Caki2 (cell line): ENCODE measurements at regions not wholly inside any gene's neighbourhood (a gene's known extent, or its start where the extent isn't known, plus 50 kb on each side); places are given as distances from the start of the nearest gene placed in this dataset.
"Not testable (repeated sequence)": the region's sequence is repeated elsewhere in the genome, so short reads cannot be mapped to it uniquely, and the experiment has no call there.

Source experiments
- DNase-seq: peaks from one replicate; pipeline ENCODE4 v3.0.0-alpha.2; 2015; ENCODE audit warnings: low read depth
- in situ Hi-C: cut with HindIII; loops from 2 replicates; pipeline ENCODE4 v1.10.0; 2016; ENCODE audit warnings: low sequenced_read_pairs, low pct_unique_long_range_greater_than_20kb, mixed read lengths

- in situ Hi-C loops, result no loop called here
- DNase-seq, result no peak
Observed at GRCh38 chr2:166381-166780, 97.5 kb downstream of the SH3YL1 start.

GRCh38 chr2:165530-165929 lies 98.3 kb downstream of the SH3YL1 start:
- in situ Hi-C loops, result no loop called here
- no peak for DNase-seq

GRCh38 chr2:162473-163382 lies 101.1 kb downstream of the SH3YL1 start:
- no peak for DNase-seq
- in situ Hi-C loops, result no loop called here

GRCh38 chr2:161729-162128 lies 102.1 kb downstream of the SH3YL1 start:
- no peak for DNase-seq
- in situ Hi-C loops, result no loop called here

GRCh38 chr2:151553-152334 lies 105.4 kb upstream of the FAM110C start:
- in situ Hi-C loops, result no loop called here
- DNase-seq, result no peak

GRCh38 chr2:145407-145806 lies 99.1 kb upstream of the FAM110C start:
- no peak for DNase-seq
- in situ Hi-C loops, result no loop called here

- in situ Hi-C loops, result no loop called here
- DNase-seq, result no peak
Observed at GRCh38 chr2:141611-142010, 95.3 kb upstream of the FAM110C start.

- DNase-seq, result no peak
- in situ Hi-C loops, result no loop called here
Observed at GRCh38 chr2:136666-137065, 90.4 kb upstream of the FAM110C start.

GRCh38 chr2:133675-134593 lies 87.6 kb upstream of the FAM110C start:
- in situ Hi-C loops, result no loop called here
- DNase-seq, result no peak

GRCh38 chr2:126769-127168 lies 80.5 kb upstream of the FAM110C start:
- in situ Hi-C loops, DNase-seq: not testable (repeated sequence)

- in situ Hi-C loops, result no loop called here
Observed at GRCh38 chr2:124241-124880, 78.1 kb upstream of the FAM110C start.

GRCh38 chr2:116953-117352 lies 70.6 kb upstream of the FAM110C start:
- no peak for DNase-seq
- in situ Hi-C loops, result no loop called here

More at GRCh38 chr2:124241-124880, 78.1 kb upstream of the FAM110C start:
- no peak for DNase-seq

- in situ Hi-C loops, result no loop called here
- peak; percentile 30 for DNase-seq
Observed at GRCh38 chr2:115303-115702, 69.0 kb upstream of the FAM110C start.

GRCh38 chr2:114616-115015 lies 68.3 kb upstream of the FAM110C start:
- no peak for DNase-seq
- in situ Hi-C loops, result no loop called here

- in situ Hi-C loops, result no loop called here
Observed at GRCh38 chr2:109998-110397, 63.7 kb upstream of the FAM110C start.

GRCh38 chr2:108920-109809 lies 62.9 kb upstream of the FAM110C start:
- in situ Hi-C loops, result no loop called here
- no peak for DNase-seq

More at GRCh38 chr2:109998-110397, 63.7 kb upstream of the FAM110C start:
- DNase-seq, result no peak

- in situ Hi-C loops, result no loop called here
Observed at GRCh38 chr2:101016-101415, 54.7 kb upstream of the FAM110C start.

More at GRCh38 chr2:101016-101415, 54.7 kb upstream of the FAM110C start:
- DNase-seq, result no peak
